ENCODE measurements at regions not wholly inside any gene's neighbourhood (a gene's known extent, or its start where the extent isn't known, plus 50 kb on each side); places are given as distances from the start of the nearest gene placed in this dataset.

DNA sequence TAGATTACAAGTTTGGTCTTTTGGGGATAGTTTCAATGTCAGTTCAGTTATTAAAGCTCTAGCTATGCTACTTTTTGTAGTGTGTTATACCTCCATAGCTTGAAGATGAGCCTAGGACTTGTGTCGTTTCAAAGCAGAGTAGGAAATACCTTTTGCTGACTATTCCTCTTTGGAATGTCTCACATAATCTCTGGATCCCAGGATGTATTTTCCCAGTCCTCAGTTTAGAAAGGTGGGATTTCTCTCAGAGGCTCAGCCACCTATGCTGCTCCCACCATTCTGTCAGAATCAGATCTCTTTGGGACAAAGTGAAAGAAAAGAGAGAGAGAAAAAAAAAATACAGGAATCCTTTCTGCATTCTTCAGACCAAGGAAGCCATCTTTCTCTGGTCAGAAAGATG is 567.5 kb upstream of the IMPG1 start:
- TF ChIP-seq, protein P1, sequence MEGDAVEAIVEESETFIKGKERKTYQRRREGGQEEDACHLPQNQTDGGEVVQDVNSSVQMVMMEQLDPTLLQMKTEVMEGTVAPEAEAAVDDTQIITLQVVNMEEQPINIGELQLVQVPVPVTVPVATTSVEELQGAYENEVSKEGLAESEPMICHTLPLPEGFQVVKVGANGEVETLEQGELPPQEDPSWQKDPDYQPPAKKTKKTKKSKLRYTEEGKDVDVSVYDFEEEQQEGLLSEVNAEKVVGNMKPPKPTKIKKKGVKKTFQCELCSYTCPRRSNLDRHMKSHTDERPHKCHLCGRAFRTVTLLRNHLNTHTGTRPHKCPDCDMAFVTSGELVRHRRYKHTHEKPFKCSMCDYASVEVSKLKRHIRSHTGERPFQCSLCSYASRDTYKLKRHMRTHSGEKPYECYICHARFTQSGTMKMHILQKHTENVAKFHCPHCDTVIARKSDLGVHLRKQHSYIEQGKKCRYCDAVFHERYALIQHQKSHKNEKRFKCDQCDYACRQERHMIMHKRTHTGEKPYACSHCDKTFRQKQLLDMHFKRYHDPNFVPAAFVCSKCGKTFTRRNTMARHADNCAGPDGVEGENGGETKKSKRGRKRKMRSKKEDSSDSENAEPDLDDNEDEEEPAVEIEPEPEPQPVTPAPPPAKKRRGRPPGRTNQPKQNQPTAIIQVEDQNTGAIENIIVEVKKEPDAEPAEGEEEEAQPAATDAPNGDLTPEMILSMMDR (IDR thresholded peaks at IDR 0.05 in 4 of 5, conservative IDR thresholded peaks at IDR 0.05 in 1 of 5) = no peak
- no peak for TF ChIP-seq POLR2A (IDR thresholded peaks at IDR 0.05)

Data from gastrocnemius medialis (tissue), 4 donors.